DND-41 (cell line): ENCODE measurements at regions not wholly inside any gene's neighbourhood (a gene's known extent, or its start where the extent isn't known, plus 50 kb on each side); places are given as distances from the start of the nearest gene placed in this dataset.

Experiments
- CTCF ChIP-seq: IDR thresholded peaks from 2 replicates; pipeline ENCODE4 v1.5.1; 2012; ENCODE audit warnings: borderline replicate concordance, low read length, moderate library complexity, mild to moderate bottlenecking; ENCODE audit not compliant: poor library complexity, severe bottlenecking; ENCODE audit errors: extremely low read depth
- EZH2 ChIP-seq: IDR thresholded peaks from 3 replicates; pipeline ENCODE4 v1.6.1; 2012; ENCODE audit warnings: borderline replicate concordance, low read depth, mild to moderate bottlenecking, moderate library complexity, low read length, inconsistent platforms; ENCODE audit not compliant: severe bottlenecking

GRCh38 chr16:64740261-64740660 lies 381.6 kb downstream of the CDH11 start:
- TF ChIP-seq CTCF (no peak), EZH2 (no peak)
